CD1c-positive myeloid dendritic cell (primary cell): ENCODE measurements at regions not wholly inside any gene's neighbourhood (a gene's known extent, or its start where the extent isn't known, plus 50 kb on each side); places are given as distances from the start of the nearest gene placed in this dataset.
"Not testable (repeated sequence)": the region's sequence is repeated elsewhere in the genome, so short reads cannot be mapped to it uniquely, and the experiment has no call there.

Experiments
- DNase-seq: peaks from one replicate; pipeline ENCODE4 v3.0.0-alpha.2; 2016; ENCODE audit errors: extremely low spot score

DNA sequence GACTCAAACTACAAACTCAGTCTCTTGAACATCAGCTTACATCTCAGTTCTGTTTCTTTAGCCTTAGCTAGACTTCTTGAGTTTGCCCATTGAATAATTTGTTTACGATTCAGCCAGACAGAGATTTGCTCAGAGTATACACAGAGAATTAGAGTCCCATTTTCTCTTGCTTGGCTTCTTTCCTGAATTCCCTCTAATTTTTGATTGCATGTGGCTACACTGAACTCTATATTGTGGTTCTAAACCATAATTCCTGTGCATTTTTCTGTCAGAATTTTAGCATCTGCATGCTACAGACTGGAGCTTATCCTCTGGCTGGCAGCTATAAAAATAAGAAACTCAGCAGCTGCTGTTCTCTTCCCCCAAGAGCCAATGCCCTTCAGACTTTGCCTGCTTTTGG, 354.9 kb downstream of the MDFIC start:
- no peak for DNase-seq

DNA sequence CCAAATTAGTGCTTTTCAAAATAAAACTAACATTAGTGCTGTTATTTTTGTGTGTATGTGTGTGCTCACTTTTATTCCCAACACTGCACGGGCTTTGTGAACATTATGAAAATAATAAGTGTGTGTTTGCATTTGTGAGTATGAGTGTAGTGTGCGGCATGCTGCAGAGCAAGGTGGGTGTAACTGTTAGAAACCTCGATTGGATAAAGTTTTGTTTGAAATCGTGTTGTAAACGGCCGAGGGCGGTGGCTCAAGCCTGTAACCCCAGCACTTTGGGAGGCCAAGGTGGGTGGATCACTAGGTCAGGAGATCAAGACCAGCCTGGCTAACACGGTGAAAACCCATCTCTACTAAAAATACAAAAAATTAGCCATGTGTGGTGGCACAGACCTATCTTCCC, 352.0 kb downstream of the MDFIC start:
- not testable (repeated sequence) for DNase-seq

DNA sequence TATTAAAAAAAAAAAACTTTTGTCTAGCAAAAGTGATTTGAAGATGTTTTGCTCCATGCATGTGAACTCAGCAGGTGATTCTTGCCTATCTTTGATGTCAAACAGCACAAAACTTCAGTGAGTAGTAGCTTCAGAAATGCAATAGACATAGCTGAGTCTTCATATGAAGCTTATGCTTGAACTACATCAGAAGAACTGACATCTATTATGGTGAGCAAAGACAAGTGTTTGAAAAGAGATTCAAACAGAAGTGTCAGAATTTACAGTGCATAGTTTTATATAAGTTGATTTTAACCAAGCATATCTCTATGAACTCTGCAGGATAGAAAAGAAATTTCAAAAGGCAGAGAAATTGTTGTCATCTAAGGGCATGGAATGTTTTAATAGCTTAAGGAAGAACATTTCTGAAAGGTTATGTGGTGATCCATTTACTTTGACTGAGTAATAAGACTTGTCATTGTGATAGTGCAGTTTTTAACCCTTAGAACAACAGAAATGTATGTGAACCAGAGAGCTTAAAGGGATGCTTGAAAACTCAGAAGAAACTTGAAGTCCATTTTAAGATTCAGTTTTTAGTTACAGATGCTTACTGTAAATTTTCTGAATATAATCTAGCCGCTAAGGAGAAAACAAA, 351.4 kb downstream of the MDFIC start:
- no peak for DNase-seq

DNA sequence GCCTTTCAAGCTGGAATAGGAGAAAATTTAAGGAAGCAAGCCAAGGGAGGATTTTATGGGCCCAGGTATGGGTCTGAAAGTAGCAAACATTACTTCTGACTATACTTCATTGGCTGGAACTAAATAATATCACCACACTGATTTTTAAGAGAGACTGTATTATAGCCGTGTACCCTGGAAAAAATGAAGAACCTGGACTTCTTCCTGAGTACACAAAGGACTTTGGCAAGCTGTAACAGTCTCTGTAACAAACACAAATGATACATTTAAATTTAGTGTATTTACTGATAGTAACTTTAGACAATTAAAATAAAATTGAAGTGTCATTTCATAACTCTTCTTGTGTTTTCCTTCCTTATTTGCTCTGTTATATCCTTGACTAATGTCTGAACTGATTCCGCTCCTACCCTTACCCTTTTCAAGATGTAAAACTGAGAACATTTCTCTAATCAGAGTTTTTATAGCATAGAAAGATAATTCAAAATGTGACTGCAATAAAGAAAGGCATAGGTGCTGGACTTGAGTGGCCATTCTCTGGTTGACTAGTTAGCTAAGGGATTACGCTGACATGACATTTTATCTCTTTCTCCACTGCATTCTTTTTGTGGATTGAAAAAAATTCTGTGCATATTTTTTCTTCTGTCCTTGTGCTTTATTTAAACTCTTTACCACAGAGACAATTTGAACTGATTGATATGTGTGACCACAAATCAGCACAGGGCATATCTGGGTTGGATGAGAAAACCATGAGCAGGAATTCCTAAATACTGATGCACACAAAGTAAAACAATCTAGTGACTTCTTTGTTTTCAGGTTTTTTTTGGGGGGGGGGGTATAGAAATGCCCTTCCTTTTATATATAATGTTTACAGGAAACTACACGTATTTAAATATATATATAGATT, 349.7 kb downstream of the MDFIC start:
- DNase-seq, result no peak

DNA sequence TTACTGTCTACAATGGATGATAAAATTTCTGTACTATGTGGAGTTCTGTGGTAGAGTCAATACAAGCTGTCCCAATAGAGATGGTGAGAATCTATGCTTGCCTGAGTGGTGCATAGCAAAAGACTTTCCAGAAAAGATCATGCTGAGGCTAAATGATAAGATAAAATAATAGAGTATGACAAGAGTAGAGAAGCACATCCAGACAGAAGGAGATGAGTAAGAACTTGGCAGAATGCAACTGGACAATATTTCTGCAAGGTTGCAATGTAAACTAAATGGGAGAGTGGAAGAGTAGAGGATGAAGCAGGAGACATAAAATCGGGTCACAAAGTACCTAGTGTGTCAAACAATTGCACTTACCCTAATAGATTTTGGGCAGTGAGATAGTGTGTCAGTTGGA, 347.6 kb downstream of the MDFIC start:
- no peak for DNase-seq

DNA sequence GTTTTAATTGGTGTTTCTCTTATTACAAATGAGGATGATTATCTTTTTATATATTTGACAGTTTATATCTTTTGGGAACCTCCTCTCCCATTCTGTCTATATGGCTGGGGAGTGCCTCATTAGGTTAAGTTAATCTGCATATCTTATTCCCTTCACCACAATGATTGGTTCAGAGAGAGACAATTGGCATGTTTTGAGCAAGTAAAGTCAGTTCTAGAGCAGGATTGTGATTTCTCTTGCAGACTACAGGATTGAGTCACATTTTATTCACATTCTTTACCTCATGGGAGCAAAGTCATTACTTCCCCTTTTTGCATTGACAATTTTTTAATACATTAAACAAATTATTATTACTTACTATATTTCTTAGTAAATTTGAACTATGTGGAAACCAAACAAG, 345.6 kb downstream of the MDFIC start:
- DNase-seq, result peak; percentile 4

DNA sequence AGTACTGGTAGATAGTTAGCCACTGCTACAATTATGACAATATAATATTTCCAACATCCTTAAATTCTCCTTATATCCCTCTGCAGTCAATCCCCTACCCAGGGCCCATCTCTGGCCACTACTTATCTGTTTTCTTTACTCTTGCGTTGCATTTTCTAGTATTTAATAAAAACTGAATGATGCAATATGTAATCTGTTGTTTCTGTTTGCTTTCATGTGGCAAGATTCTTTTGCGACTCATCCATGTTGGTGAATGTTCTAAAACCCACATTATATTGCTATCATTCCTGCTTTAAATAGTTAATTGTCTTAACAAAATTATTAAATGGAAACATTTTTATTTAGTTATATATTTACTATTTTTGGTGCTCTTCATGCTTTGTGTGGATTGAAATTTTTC, 338.5 kb downstream of the MDFIC start:
- no peak for DNase-seq

DNA sequence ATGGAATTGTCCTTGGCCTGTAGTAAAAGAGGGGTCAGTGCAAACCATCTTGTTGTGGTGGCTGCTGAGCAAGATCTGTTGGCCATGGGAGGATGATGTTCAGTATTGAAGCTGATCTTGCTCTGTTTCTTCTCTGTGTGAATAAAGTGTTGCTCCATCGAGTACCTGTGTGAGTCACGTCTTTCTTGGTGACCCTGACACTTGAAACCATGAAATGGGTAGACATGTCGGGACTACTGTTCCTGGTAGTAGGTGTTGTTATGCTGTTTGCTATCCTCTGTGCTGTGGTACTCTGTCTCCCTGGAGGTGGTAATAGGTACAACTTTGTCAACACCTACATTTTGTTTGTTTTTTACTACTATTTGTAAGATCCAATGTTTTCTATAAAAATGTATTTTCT, 330.6 kb downstream of the MDFIC start:
- DNase-seq, result no peak

DNA sequence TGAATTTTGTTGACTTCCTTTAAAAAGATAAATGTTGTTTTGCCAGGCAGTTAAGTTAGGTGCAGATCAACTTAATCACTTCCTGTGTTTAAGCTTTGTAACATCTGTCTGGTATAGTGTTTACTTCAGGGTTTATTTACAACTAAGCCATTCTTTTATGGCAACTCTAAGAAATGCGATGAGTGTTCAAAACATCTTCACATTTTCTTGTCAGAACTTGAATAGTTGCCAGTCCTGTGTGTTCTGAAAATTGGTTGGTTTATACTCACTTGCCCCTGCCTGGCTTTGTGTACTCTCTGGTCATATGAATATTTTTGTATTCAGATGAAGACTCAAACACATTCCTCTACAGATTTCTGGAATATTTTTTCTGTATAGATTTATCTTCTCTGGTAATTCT, 327.2 kb downstream of the MDFIC start:
- DNase-seq, result no peak

DNA sequence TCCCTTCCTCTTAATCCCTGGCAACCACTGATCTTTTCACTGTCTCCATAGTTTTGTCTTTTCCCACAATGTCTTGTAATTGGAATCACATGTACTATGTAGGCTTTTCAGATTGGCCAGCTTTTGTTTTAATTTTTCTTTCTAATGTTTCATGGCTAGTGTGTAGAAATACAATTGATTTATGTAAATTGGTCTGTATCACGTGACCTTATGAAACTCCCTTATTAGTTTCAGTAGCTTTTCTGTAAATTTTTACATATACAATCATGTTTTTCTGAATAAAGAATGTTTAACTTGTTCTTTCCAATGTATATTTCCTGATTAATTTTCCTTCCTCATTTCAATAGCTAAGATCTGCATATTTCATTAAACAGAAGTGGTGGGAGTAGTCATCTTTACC, 319.3 kb downstream of the MDFIC start:
- no peak for DNase-seq

DNA sequence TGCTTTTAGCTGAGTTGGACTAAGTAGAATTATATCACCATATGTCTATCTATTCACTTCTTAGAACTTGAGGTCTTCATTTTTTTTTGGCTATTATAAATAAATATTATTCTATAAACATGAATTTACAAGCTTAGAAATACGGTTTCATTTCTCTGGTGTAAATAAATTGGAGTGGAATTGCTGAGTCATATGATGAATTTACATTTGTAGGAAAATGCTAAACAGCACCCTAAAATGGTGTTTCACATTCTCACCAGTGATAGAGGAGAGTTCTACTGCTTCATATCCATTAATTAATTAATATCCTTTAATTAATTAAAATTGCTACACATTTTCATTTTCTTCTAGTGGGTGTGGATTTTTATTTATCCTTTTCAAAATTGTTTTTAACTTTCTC, 318.3 kb downstream of the MDFIC start:
- DNase-seq, result no peak

DNA sequence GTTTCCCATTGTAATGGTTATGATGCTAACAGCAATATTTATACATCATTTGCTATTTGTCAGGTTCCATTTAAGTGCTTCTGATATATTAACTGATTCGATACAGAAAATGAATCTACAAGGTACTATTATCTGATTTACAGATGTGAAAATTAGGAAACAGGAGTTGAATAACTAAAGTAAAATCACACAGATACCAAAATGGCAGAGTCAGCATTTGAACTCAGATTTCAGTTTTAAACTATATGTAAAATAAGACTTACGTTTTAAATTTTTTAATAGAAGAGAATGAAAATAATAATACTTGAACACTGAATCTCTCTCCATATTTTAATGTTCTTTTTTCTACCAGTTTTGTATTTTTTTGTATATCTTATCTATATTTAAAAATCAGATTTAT, 313.2 kb downstream of the MDFIC start:
- no peak for DNase-seq

DNA sequence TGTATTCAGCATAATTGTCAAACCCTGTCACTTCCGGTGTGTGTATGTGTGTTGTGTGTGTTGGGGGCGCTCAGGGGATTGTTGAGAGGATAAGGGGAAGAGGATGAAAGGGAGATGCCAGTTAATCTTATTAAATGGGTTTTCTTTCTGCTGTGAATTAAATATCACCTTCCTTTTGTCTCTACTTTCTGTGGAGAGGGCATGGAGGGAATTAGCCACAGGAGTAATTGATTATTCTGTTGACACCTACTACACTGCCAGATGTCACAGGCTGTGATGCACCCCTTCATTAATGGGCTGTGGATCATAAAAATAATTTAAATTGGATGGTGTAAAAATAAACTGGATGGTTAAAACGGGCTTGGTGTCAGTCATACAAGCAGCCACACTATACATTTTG, 311.9 kb downstream of the MDFIC start:
- DNase-seq, result no peak

DNA sequence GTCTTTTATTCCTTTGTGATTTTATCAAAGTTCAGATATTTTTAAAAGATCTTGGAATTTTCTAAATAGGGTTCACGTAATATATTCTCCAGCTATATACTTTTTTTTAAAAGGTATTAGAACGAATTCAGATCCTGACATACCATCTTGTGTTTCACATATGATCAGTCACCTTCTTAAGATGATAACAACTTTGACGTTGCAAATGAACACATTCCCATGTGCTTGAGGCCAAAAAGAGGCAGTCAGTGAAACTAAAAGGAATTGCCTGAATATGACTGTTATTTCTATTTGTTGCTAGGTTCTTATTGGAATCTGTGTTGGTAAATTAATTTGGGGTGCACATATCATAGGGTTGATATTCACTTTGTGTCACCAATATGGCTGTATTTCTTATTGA, 310.1 kb downstream of the MDFIC start:
- DNase-seq, result no peak

DNA sequence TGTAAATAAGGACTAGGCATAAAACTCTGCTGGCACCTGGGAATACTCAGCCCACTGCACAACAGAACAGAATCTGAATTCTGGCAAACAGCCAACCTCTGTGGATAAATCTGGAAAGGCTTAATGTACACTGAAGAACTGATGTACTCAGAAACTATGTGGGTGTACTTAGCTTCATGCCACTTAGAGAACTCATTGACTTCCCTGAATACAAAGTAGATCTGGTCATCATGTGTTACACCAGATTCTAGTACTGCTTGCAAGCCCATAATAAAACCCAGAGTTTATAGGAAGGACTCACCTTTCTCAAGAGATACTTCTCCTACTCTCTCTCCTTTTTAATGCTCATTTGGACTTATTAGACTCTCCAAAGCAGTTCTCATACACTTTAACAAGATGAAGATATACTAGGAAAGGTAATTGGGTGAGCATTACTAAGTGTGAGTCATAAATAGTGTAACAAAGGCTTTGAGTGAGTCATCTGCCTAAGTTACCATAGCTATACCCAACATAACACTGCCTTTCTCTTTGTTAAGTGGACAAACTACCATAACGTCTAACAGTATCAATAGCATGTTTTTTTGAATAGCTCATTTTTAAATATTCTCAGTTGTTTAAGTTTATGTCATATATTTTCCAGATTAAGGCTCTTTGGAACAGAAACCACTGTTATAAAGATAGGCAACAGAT, 309.1 kb downstream of the MDFIC start:
- peak; percentile 53 for DNase-seq

DNA sequence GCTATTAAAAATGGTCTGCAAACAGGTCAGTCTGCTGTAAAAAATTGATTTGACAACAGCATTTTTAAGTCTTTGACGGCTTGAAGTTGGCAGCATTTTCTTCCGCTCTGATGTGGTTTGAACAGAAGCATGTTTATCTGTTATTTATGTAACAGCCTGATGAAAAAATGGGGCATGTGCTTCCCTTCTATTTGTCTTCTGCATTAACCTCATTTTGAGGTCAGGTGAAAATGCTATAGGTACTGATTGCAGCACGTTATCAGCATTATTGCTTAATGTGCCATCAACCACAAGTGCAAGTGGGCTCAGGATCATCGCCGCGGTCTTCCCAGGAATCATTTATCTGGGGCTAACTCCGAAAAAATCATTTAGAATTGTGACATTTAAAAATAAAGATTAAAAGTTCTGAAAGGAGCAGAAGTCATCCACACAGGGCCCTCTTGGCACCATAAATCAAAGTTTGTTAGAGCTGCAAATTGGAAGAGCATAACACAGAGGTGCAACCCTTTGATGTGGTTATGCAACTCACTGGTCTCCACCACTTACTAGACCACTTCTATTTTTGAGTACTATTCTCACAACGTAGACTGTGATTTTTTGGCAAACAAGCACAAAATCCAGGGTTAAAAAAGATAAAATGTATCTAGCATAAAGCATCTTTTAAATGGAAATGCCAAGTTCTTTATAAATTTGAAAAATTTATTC, 307.7 kb downstream of the MDFIC start:
- DNase-seq, result no peak

DNA sequence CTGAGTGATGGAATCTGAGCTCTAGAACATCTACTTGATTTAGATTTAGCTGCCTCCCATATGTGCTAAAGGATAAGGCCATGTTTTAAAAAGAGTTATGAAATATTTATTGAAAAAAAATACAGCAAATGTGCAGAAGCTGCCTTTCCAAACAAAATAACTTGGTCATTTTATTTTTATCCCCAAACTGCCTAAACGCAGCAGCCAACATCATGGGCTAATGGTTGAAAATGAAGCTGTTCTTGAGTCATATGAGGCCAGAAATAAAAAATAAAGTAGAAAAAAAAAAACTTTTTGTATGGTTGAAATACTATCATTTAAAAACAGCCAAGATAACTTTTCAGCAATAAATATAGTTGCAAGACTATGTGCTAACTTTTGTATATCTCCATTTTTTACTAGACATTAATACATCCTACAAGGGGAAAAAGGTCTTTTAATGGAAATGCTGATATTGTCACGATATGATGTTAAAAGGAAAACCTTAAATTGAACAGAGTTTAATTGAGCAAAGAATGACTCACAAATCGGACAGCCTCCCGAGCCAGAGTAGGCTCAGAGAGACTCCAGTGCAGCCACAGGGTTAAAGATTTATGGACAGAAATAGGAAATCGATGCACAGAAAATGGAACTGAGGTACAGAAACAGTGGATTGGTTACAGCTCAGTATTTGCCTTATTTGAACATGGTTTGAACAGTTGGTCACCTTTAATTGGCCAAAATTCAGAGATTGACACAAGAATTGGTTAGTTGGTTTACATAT, 305.8 kb downstream of the MDFIC start:
- no peak for DNase-seq

DNA sequence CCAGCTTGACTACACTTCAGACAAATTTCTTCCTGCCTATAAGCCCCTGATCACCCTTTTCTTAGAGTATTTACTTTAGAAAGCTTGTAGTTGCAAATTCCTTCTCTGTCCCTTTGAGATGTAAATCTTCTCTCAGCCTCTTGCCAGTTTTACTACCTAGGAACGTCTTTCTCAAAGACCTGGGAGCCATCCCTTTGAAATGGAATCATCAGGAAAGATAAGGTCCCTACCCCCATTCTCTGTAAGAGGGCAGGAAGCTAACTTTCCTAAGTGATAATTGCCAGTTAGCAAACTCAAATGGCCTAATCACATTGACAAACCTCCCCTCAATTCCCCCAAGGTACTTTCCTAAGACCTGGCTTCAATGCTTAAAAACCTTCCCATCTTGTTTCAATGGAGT, 304.5 kb downstream of the MDFIC start:
- no peak for DNase-seq

DNA sequence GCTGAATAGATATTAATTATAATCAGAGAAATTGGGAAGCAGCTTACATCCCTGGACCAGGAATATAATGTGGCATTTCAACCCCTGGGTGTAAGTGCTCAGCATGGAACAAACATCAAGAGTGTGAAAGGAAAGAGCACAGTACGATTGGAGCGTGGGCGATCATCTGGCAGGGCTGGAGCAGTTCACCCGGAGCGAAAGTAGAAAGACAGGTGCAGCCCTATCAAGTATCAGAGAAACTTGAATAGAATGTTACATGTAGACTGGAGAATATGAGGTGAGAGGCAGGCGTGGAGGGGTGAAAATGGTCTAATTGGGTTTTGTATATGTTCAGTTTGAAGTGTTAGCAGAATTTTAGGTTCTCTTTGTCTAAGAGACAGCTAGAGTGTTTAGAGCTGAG, 303.0 kb downstream of the MDFIC start:
- DNase-seq, result no peak

DNA sequence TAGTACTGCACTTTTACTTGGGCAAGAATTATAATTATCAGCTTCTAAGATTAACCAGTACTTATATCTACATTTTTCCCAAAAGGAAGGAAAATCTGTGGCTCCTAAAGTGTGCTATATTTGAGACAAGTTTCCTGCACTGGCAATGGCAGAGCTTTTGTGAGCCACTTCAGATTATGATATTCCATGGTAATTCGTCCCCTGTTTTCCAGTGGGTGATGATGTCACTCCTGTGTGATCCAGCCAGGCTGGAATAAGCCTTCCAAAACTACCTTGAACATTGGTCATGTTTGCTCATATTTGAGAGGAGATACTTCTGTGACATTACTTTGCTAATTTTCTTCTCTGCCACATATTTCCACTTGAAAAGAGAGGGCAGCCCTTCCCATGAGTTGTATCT, 302.1 kb downstream of the MDFIC start:
- no peak for DNase-seq

DNA sequence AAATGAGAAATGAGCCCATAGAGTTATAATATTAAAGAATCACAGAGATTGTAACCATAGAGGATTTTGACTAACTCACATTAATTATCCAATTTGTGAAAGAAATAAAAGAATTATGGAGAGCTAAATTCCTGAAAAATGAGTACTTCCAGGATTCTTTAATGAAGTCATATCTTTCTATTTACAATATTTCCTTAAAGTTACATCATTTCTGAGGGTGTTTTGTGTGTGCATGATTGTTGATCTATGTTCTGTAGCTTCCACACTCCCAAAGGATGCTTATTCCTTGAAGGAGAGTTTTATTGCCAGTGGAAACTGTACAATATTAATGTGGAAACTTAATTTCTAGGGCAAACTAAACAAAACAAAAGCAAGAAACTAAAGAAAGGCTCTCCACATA, 299.6 kb downstream of the MDFIC start:
- DNase-seq, result no peak

DNA sequence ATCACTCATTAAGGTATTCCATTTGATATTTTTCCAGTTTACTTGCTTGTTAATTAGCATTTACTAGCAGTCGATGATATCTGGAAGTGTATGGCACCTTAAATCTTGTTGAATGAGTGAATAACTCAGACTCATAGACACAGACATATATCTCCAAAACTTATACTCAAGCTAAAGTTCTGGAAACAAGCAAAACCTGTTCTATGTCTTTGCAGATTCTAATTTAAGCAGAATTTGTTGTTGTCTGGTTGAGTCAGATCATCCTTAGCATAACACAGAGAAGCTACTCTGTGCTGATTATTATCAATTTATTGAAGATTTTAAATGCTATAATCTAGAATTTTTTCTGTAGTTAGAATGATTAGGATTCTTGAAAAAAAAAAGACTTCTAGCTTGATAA, 296.2 kb downstream of the MDFIC start:
- DNase-seq, result no peak
